ENCODE measurements at regions not wholly inside any gene's neighbourhood (a gene's known extent, or its start where the extent isn't known, plus 50 kb on each side); places are given as distances from the start of the nearest gene placed in this dataset.

DNA sequence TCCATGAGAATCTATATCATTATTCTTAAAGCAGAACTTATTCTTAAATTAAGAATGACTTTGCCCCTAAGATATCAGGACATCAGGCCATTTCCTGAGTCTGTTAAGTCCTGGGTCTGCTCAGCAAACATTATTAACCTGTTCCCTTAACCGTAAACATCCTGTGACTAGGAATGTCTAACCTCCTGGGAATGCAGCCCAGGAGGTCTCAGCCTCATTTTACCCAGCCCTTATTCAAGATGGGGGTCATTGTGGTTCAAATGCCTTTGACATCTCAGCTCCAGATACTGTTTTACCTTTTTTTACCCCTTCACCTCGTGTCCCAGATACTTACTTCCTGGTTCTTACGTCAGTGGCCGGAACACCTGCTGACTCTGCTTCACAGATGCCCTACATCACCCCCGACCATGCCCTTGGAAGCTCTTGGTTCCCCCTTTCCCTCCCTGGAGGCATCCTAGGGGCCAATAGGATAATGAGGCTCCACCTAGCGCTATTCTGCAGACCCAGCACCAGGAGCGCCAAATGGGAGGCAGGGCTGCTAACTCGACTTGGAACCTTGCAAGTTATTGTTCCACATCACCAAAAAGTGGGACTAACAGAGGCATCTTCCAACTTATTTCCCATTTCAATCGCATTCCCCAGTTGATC, 182.5 kb downstream of the MED10 start:
- no peak overlapping the region for H3K27ac Mint-ChIP-seq
- H3K36me3 Mint-ChIP-seq (ENCODE audit: insufficient read depth in 2 of 2) = peaks cover 0 to 3% of the 10 kb centered on the region in 2 donors
- no peaks in the 10 kb centered on the region for H3K27me3 Mint-ChIP-seq (ENCODE audit: low read depth)
- DNase-seq (no peak), ATAC-seq (replicated peaks in 1 of 2) (no peak)
- H3K4me3 Mint-ChIP-seq = no peak overlapping the region
- no peaks in the 10 kb centered on the region for H3K4me1 Mint-ChIP-seq (ENCODE audit: low read depth)
- peaks cover 2 to 4% of the 10 kb centered on the region in 2 donors for H3K9me3 Mint-ChIP-seq

DNA sequence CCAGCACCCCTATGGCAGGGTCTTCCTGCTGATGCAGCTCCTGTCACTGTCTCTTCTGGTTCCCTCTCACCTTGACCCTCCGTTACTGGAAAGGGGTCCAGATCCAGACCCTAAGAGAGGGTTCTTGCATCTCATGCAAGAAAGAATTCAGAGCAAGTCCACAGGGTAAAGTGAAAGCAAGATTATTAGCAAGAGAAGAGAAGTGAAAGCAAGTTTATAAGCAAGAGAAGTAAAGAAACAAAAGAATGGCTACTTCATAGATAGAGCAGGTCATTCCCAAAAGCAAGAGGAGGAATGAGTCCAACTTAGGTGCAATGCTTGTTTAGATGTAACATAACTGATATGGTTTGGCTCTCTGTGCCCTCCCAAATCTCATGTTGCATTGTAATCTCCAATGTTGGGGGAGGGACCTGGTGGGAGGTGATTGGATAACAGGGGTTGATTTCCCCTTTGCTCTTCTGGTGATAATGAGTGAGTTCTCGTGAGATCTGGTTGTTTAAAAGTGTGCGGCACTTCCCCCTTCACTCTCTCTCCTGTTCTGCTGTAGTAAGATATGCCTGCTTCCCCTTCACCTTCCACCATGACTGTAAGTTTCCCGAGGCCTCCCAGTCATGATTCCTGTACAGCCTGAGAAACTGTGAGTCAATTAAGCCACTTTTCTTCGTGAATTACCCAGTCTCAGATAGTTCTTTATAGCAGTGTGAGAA, 183.3 kb downstream of the MED10 start:
- no peak overlapping the region for H3K4me3 Mint-ChIP-seq
- no peaks in the 10 kb centered on the region for H3K27me3 Mint-ChIP-seq (ENCODE audit: low read depth)
- DNase-seq (no peak), ATAC-seq (replicated peaks in 1 of 2) (no peak)
- H3K27ac Mint-ChIP-seq = no peak overlapping the region
- peaks cover 0 to 1% of the 10 kb centered on the region in 2 donors for H3K36me3 Mint-ChIP-seq (ENCODE audit: insufficient read depth in 2 of 2)
- H3K9me3 Mint-ChIP-seq = peaks cover 0 to 2% of the 10 kb centered on the region in 2 donors
- H3K4me1 Mint-ChIP-seq (ENCODE audit: low read depth) = no peaks in the 10 kb centered on the region

DNA sequence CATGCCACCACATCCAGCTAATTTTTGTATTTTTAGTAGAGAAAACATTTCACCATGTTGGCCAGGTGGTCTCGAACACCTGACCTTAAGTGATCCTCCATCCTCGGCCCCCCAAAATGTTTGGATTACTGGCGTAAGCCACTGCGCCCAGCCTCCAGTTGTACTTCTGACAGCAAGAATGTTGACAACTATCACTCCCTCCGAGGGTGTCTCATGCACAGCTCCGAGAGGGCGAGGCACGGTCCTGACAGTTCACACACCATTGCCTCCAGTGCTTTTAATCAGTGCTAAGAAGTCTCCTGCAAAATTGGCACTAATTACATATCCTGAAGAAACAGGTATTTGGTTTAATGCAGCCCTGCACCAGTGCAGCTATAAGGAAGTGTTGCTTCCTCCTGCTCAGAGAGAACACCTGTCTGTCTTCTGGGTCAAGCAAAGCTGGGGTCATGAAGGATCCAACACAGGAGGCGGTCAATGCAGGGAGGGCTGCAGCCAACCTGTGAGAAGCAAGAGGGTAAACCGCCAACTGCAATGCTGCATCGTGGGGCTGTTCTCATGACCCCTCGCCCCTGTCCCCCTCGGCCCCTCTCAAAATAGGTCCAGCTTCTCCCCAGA, 184.0 kb downstream of the MED10 start:
- no peak overlapping the region for H3K27ac Mint-ChIP-seq
- H3K27me3 Mint-ChIP-seq (ENCODE audit: low read depth) = no peaks in the 10 kb centered on the region
- H3K9me3 Mint-ChIP-seq = peaks cover 0 to 2% of the 10 kb centered on the region in 2 donors
- DNase-seq (no peak), ATAC-seq (replicated peaks in 1 of 2) (no peak)
- H3K4me3 Mint-ChIP-seq = no peak overlapping the region
- H3K4me1 Mint-ChIP-seq (ENCODE audit: low read depth) = no peaks in the 10 kb centered on the region
- H3K36me3 Mint-ChIP-seq (ENCODE audit: insufficient read depth in 2 of 2) = peaks cover 0 to 1% of the 10 kb centered on the region in 2 donors

DNA sequence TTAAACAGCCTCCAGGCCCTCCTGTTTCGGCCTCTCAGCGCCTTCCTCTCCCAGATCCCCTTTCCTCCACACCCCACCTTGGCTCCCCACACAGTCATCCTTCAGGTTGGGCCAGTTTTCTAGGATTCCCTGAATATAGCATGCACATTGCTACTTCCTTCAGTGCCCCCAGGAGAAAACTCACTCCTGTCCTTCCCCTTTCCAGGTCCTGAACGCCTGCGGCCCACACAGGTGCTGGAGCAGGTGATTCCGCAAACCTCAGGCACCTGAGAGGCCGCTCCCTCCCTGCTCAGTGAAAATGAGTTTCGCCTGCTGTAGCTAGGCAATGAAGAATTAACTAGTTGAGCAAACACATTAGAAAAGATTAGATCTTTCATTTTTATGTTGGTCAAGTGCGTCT, 185.0 kb downstream of the MED10 start:
- Mint-ChIP-seq H3K27ac (no peak overlapping the region), H3K36me3 (ENCODE audit: insufficient read depth in 2 of 2) (peaks cover 0 to 1% of the 10 kb centered on the region in 2 donors), H3K4me1 (ENCODE audit: low read depth) (no peaks in the 10 kb centered on the region), H3K27me3 (ENCODE audit: low read depth) (no peaks in the 10 kb centered on the region), H3K9me3 (peaks cover 0 to 2% of the 10 kb centered on the region in 2 donors), H3K4me3 (no peak overlapping the region)
- DNase-seq (no peak), ATAC-seq (replicated peaks in 1 of 2) (no peak)

DNA sequence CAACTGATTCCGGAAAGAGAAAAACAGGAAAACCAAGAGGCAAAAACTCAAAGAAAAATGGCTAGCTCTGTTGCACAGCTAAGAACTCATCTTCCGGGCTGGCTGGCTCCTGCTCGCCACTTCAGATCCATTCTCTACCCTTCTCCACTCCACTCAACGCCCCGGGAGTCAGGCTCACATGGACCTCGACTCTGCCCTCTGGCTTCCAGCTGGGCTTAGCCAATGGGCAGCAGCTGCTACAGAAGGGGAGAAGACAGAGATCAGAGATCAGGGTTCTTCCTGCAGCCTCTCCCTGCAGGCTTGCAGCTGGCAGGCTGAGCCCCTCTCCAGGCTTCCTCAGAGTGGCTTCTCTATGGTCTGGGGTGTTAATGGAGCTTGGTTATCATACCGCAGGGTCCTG, 187.5 kb downstream of the MED10 start:
- H3K27me3 Mint-ChIP-seq (ENCODE audit: low read depth) = no peaks in the 10 kb centered on the region
- DNase-seq (no peak), ATAC-seq (replicated peaks in 1 of 2) (no peak)
- H3K36me3 Mint-ChIP-seq (ENCODE audit: insufficient read depth in 2 of 2) = no peaks in the 10 kb centered on the region
- no peak overlapping the region for H3K4me3 Mint-ChIP-seq
- H3K4me1 Mint-ChIP-seq (ENCODE audit: low read depth) = no peaks in the 10 kb centered on the region
- H3K27ac Mint-ChIP-seq = no peak overlapping the region
- H3K9me3 Mint-ChIP-seq = no peaks in the 10 kb centered on the region

DNA sequence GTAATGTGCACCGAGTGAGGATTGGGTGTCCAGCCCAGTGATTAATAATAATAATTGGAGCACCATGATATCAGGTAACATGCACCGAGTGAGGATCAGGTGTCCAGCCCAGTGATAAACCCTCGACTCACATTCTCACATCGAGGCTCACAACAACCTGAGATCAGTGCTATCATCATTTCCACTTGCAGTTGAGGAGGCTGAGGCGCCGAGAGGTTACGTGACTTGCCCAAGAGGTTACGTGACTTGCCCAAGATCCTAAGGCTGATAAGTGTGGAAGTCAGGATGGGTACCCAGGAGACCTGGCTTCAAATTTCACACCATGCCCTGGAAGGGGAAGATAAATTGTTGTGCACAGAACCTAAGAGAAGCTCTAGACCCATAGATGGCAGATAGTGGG, 189.4 kb downstream of the MED10 start:
- ATAC-seq (replicated peaks in 1 of 2) (no peak), DNase-seq (no peak)
- Mint-ChIP-seq H3K4me1 (ENCODE audit: low read depth) (no peaks in the 10 kb centered on the region), H3K9me3 (no peaks in the 10 kb centered on the region), H3K27me3 (ENCODE audit: low read depth) (no peaks in the 10 kb centered on the region), H3K36me3 (ENCODE audit: insufficient read depth in 2 of 2) (no peaks in the 10 kb centered on the region), H3K4me3 (no peak overlapping the region), H3K27ac (no peak overlapping the region)

DNA sequence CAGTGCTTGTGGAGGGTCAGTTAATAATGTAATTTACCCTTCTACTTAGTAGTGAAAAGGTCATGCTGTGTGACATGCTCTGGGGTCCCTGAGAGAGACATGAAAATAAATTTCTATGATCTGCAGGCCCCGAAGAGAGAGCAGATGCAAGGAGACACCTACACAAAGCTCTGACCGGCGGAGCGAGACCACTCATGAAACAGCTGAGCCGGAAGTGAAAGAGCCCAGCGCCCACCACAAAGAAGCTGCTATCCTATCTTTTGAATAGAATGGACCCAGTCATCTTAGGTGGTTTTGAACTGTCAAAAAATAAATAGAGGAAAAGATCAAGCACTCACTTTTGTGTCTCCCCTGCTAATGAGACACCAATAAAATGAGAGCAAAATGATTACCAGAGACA, 190.0 kb downstream of the MED10 start:
- no peaks in the 10 kb centered on the region for H3K27me3 Mint-ChIP-seq (ENCODE audit: low read depth)

DNA sequence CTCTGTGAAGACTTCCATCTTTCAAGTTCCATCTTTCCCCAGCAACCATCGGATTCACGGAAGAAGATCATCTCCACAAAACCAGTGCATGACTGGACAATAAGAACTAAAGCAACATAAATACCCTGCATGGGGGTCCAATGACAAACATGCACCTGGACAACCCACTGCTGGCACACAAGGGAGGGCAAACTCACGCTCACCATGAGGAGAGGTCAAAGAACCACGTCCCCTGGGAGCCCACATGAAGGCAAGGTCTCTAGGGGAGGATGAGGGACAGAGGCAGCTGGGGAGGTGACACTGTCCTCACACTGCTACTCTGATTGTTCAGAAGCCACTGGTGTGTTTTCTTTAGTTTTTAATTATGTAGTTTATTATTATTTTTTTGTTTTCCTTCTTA, 190.8 kb downstream of the MED10 start:
- DNase-seq (no peak), ATAC-seq (replicated peaks in 1 of 2) (no peak)
- no peaks in the 10 kb centered on the region for H3K27me3 Mint-ChIP-seq (ENCODE audit: low read depth)
- no peak overlapping the region for H3K27ac Mint-ChIP-seq
- no peaks in the 10 kb centered on the region for H3K4me1 Mint-ChIP-seq (ENCODE audit: low read depth)
- H3K4me3 Mint-ChIP-seq = no peak overlapping the region
- no peaks in the 10 kb centered on the region for H3K36me3 Mint-ChIP-seq (ENCODE audit: insufficient read depth in 2 of 2)
- H3K9me3 Mint-ChIP-seq = no peaks in the 10 kb centered on the region

More for the DNA sequence above, 190.0 kb downstream of the MED10 start:
- no peak overlapping the region for H3K4me3 Mint-ChIP-seq
- H3K27ac Mint-ChIP-seq = no peak overlapping the region
- H3K4me1 Mint-ChIP-seq (ENCODE audit: low read depth) = no peaks in the 10 kb centered on the region
- H3K9me3 Mint-ChIP-seq = no peaks in the 10 kb centered on the region
- ATAC-seq (replicated peaks in 1 of 2) (no peak), DNase-seq (no peak)
- no peaks in the 10 kb centered on the region for H3K36me3 Mint-ChIP-seq (ENCODE audit: insufficient read depth in 2 of 2)

DNA sequence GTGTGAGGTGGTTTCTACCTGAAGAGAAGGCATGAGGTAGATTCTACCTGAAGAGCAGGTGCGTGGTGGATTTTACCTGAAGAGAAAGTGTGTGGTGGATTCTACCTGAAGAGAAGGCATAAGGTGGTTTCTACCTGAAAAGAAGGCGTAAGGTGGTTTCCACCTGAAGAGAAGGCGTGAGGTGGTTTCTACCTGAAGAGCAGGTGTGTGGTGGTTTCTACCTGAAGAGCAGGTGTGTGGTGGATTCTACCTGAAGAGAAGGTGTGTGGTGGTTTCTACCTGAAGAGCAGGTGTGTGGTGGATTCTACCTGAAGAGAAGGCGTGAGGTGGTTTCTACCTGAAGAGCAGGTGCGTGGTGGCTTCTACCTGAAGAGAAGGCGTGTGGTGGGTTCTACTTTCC, 192.8 kb downstream of the MED10 start:
- H3K27me3 Mint-ChIP-seq (ENCODE audit: low read depth) = no peaks in the 10 kb centered on the region
- H3K9me3 Mint-ChIP-seq = no peaks in the 10 kb centered on the region
- no peaks in the 10 kb centered on the region for H3K4me1 Mint-ChIP-seq (ENCODE audit: low read depth)
- H3K4me3 Mint-ChIP-seq = no peak overlapping the region
- no peaks in the 10 kb centered on the region for H3K36me3 Mint-ChIP-seq (ENCODE audit: insufficient read depth in 2 of 2)
- no peak overlapping the region for H3K27ac Mint-ChIP-seq
- ATAC-seq (replicated peaks in 1 of 2) = no peak
- DNase-seq = no peak

DNA sequence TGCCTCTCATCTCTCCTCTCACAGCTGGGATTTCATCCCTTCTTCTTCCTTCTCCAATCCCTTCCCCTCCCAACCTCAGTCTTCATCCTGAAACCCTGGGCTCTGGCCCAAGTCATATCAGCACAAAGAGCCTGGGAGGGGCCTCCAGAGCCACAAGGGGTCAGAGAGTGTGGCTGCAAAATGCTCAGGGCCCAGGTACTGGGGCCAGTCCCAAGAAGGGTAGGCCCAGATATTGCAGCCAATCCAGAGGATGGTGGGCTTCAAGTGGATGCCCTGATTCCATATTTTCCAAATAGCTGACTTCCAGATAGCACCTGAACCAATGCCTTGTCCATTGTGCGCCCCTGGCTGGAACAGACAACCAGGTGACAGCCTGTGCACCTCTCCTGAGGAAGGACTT, 193.9 kb downstream of the MED10 start:
- no peak for DNase-seq
- Mint-ChIP-seq H3K4me1 (ENCODE audit: low read depth) (no peaks in the 10 kb centered on the region), H3K4me3 (no peak overlapping the region), H3K36me3 (ENCODE audit: insufficient read depth in 2 of 2) (no peaks in the 10 kb centered on the region), H3K27me3 (ENCODE audit: low read depth) (no peaks in the 10 kb centered on the region), H3K9me3 (no peaks in the 10 kb centered on the region), H3K27ac (no peak overlapping the region)
- ATAC-seq (replicated peaks in 1 of 2) = no peak

DNA sequence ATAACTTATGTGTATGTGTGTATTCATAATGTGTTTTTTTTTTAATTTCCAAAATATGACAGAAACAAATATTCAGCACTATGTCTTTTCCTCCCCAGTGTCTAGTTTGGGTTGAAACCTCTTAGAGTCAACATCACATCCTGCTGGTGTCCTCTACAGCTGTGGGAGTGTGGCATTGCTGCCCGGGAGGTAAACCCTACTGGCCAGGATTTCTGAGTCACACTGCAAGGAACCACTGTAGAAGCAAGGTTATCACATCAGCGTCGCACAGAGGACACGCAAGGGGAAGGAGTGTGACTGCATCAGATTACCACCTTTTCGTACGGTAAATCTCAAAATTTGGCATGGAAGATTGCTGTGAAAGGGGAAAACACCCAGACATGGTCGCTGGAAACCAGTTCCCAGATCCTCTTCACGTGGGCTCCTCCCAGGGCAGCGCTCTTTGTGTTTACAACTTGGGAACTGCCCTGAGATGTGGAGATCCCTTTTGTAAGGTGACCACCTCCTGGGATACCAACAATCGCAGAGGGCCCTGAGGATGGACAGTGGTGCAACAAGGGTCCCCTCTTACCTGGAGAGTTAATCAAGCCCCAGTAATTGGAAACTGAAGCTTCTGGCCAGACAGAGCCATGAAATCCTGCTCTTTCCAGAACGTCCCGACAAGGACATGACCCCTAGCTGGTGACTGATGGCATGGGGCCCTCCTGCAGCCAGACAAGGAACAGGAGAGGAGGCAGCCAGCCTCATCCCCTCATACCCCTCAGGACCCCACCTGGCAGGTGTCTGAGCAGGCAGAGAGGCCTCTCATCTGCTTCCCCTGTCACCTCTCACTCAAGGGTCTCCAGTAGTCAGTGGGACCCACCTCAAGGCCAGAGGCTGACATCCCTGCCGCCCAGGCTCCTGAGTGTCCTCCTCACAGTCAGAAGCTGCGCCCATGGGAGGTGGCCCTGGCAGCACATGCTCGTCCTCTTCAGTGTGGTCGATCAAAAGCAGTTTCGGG, 194.7 kb downstream of the MED10 start:
- no peak overlapping the region for H3K4me3 Mint-ChIP-seq
- H3K36me3 Mint-ChIP-seq (ENCODE audit: insufficient read depth in 2 of 2) = no peaks in the 10 kb centered on the region
- H3K9me3 Mint-ChIP-seq = no peaks in the 10 kb centered on the region
- ATAC-seq (replicated peaks in 1 of 2) = no peak
- no peak overlapping the region for H3K27ac Mint-ChIP-seq
- no peaks in the 10 kb centered on the region for H3K27me3 Mint-ChIP-seq (ENCODE audit: low read depth)
- H3K4me1 Mint-ChIP-seq (ENCODE audit: low read depth) = no peaks in the 10 kb centered on the region
- DNase-seq = no peak

DNA sequence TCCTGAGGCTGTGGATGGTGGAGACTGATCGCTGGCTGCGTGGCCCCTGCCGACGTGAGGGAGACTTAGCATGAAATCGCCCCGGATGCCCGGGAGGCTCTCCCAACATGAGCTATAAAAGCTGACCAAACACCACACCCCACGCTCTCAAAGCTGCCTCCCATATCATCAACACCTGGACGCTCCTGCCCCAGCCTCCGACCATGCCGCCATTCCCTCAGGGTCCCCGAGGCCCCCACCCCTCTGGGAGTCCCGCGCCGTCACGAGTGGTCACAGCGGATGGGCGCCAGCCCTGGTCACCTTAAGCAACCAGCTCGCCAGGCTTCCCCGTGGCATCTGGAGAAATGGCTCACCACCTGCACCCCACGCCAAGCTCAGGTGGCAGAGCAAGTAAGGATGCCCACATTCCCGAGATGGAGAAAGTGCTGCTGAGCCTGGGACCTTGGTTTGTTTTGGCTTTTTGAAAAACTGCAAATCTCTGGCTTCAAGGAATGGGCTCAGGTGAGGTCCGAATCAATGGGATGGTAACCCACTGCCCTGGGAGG, 196.0 kb downstream of the MED10 start:
- H3K9me3 Mint-ChIP-seq = no peaks in the 10 kb centered on the region
- H3K27ac Mint-ChIP-seq = no peak overlapping the region
- no peak overlapping the region for H3K4me3 Mint-ChIP-seq
- H3K27me3 Mint-ChIP-seq (ENCODE audit: low read depth) = peaks cover 5% of the 10 kb centered on the region
- ATAC-seq (replicated peaks in 1 of 2) (no peak), DNase-seq (no peak)
- no peaks in the 10 kb centered on the region for H3K4me1 Mint-ChIP-seq (ENCODE audit: low read depth)
- H3K36me3 Mint-ChIP-seq (ENCODE audit: insufficient read depth in 2 of 2) = no peaks in the 10 kb centered on the region

Measured in activated T-cell treated with anti-CD3 and anti-CD28 coated beads, Interleukin-2, amount 50 U/mL, for 72 hours (primary cell).